Neural progenitor cell (in vitro differentiated cells): ENCODE measurements at regions not wholly inside any gene's neighbourhood (a gene's known extent, or its start where the extent isn't known, plus 50 kb on each side); places are given as distances from the start of the nearest gene placed in this dataset.
"Not testable (repeated sequence)": the region's sequence is repeated elsewhere in the genome, so short reads cannot be mapped to it uniquely, and the experiment has no call there.

Source experiments
- DNase-seq: peaks from one replicate; pipeline ENCODE4 v3.0.0-alpha.2; 2016; ENCODE audit warnings: low spot score
- H2AFZ ChIP-seq: fragments of 200-600 bp; sonication (generic); replicated peaks from 2 replicates; pipeline ENCODE4 v1.6.1; 2016; ENCODE audit warnings: antibody characterized with exemption
- H3F3A ChIP-seq: fragments of 200-600 bp; sonication (generic); 2 replicates; pipeline ENCODE4 v1.6.1; 2016; ENCODE audit warnings: antibody characterized with exemption, low read depth
- H3K27ac ChIP-seq: fragments of 200-600 bp; sonication (generic); 2 replicates; pipeline ENCODE4 v1.5.1; 2016; ENCODE audit warnings: mild to moderate bottlenecking
- H3K27me3 ChIP-seq: fragments of 200-600 bp; sonication (generic); 2 replicates; pipeline ENCODE4 v1.6.1; 2016; ENCODE audit warnings: mild to moderate bottlenecking, moderate library complexity
- H3K36me3 ChIP-seq: fragments of 200-600 bp; sonication (generic); 2 replicates; pipeline ENCODE4 v1.5.1; 2016
- H3K4me1 ChIP-seq: fragments of 200-600 bp; sonication (generic); 2 replicates; pipeline ENCODE4 v1.6.1; 2016; ENCODE audit warnings: mixed run types
- H3K4me2 ChIP-seq: fragments of 200-600 bp; sonication (generic); 2 replicates; pipeline ENCODE4 v1.6.1; 2016
- H3K4me3 ChIP-seq: fragments of 200-600 bp; sonication (generic); 2 replicates; pipeline ENCODE4 v1.5.1; 2016
- H3K79me2 ChIP-seq: fragments of 200-600 bp; sonication (generic); 2 replicates; pipeline ENCODE4 v1.6.1; 2016; ENCODE audit warnings: low read depth
- H3K9ac ChIP-seq: fragments of 200-600 bp; sonication (generic); 2 replicates; pipeline ENCODE4 v1.6.1; 2016
- H3K9me3 ChIP-seq: fragments of 200-600 bp; sonication (generic); 2 replicates; pipeline ENCODE4 v1.5.1; 2016; ENCODE audit warnings: low read depth
- H4K20me1 ChIP-seq: fragments of 200-600 bp; sonication (generic); 2 replicates; pipeline ENCODE4 v1.6.1; 2016; ENCODE audit warnings: low read depth
- H3K27ac Mint-ChIP-seq: 3 replicates; pipeline ENCODE4 v1.8.0; 2021; ENCODE audit warnings: mixed read lengths
- H3K27me3 Mint-ChIP-seq: 2 replicates; pipeline ENCODE4 v1.8.0; 2022; ENCODE audit warnings: low read depth, mild to moderate bottlenecking, inconsistent platforms, moderate library complexity, mixed read lengths; ENCODE audit not compliant: insufficient read depth
- H3K36me3 Mint-ChIP-seq: 3 replicates; pipeline ENCODE4 v1.8.0; 2021; ENCODE audit warnings: mixed read lengths
- H3K4me1 Mint-ChIP-seq: 3 replicates; pipeline ENCODE4 v1.8.0; 2021; ENCODE audit warnings: mixed read lengths
- H3K4me3 Mint-ChIP-seq: 3 replicates; pipeline ENCODE4 v1.8.0; 2021; ENCODE audit warnings: mild to moderate bottlenecking, moderate library complexity, mixed read lengths
- H3K9me3 Mint-ChIP-seq: 3 replicates; pipeline ENCODE4 v1.8.0; 2020; ENCODE audit warnings: mixed read lengths
- CTCF ChIP-seq: fragments of 200-600 bp; sonication (generic); IDR thresholded peaks from 2 replicates; pipeline ENCODE4 v1.5.1; 2017; ENCODE audit warnings: antibody characterized with exemption, mild to moderate bottlenecking
- EZH2 ChIP-seq: fragments of 200-600 bp; sonication (generic); IDR thresholded peaks from 2 replicates; pipeline ENCODE4 v1.6.1; 2017; ENCODE audit warnings: antibody characterized with exemption, mild to moderate bottlenecking, moderate library complexity
- EZH2phosphoT487 ChIP-seq: fragments of 200-600 bp; sonication (generic); IDR thresholded peaks from 2 replicates; pipeline ENCODE4 v1.6.1; 2017; ENCODE audit warnings: antibody characterized with exemption

GRCh38 chrX:51242212-51242611, 90.4 kb upstream of the NUDT10 start:
- DNase-seq: no peak
- H3K27me3 Mint-ChIP-seq: no peaks in the 10 kb centered on the region
- Histone ChIP-seq H2AFZ (no peak overlapping the region), H3K4me2 (no peak overlapping the region), H3K27me3 (no peaks in the 10 kb centered on the region), H4K20me1 (no peaks in the 10 kb centered on the region), H3K4me1 (no peaks in the 10 kb centered on the region), H3K27ac (no peak overlapping the region), H3K36me3 (no peaks in the 10 kb centered on the region), H3K79me2 (no peaks in the 10 kb centered on the region), H3K9ac (no peak overlapping the region), H3F3A (no peaks in the 10 kb centered on the region), H3K4me3 (no peak overlapping the region), H3K9me3 (peaks cover 12% of the 10 kb centered on the region)
- H3K4me3 Mint-ChIP-seq: no peak overlapping the region
- no peaks in the 10 kb centered on the region for H3K4me1 Mint-ChIP-seq
- no peaks in the 10 kb centered on the region for H3K36me3 Mint-ChIP-seq
- H3K27ac Mint-ChIP-seq: no peak overlapping the region
- TF ChIP-seq CTCF: no peak
- TF ChIP-seq EZH2phosphoT487: no peak
- no peak for TF ChIP-seq EZH2
- peaks cover 26% of the 10 kb centered on the region for H3K9me3 Mint-ChIP-seq

DNA sequence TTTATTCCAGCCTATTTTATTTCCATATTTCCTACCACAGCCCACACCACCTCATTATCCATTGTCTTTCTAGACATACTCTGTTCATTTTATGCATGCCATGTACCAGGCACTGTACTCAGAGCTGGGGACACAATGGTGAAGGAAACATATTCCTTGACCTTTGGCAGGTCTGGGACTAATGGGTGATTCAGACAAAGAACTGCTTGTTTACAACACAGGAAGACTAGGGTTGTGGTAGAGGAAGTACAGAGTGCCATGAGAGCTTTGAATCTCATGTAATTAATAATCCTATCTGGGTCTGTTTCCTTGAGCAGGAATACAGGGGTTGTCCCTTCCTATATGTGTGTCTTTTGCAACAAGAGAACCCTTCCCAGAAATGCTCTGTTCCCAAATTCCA, 75.1 kb upstream of the NUDT10 start:
- no peaks in the 10 kb centered on the region for H4K20me1 ChIP-seq
- H3K4me1 ChIP-seq: no peaks in the 10 kb centered on the region
- no peaks in the 10 kb centered on the region for H3K9me3 Mint-ChIP-seq
- no peak overlapping the region for H3K27ac Mint-ChIP-seq
- H3K79me2 ChIP-seq: no peaks in the 10 kb centered on the region
- no peaks in the 10 kb centered on the region for H3K27me3 Mint-ChIP-seq
- no peaks in the 10 kb centered on the region for H3K36me3 Mint-ChIP-seq
- H3K9ac ChIP-seq: no peak overlapping the region
- no peak overlapping the region for H3K4me3 Mint-ChIP-seq
- H3K4me2 ChIP-seq: no peak overlapping the region
- no peaks in the 10 kb centered on the region for H3K4me1 Mint-ChIP-seq
- H3K36me3 ChIP-seq: peaks cover 7% of the 10 kb centered on the region
- no peaks in the 10 kb centered on the region for H3K27me3 ChIP-seq
- H3F3A ChIP-seq: no peaks in the 10 kb centered on the region
- H3K27ac ChIP-seq: no peak overlapping the region
- no peak overlapping the region for H3K4me3 ChIP-seq
- peaks cover 14% of the 10 kb centered on the region for H3K9me3 ChIP-seq
- no peak overlapping the region for H2AFZ ChIP-seq
- DNase-seq: no peak
- TF ChIP-seq CTCF (no peak), EZH2 (no peak), EZH2phosphoT487 (no peak)

GRCh38 chrX:51262271-51262670, 70.4 kb upstream of the NUDT10 start:
- not testable (repeated sequence) for H3K27me3 Mint-ChIP-seq

GRCh38 chrX:51272638-51273037, 60.0 kb upstream of the NUDT10 start:
- peaks cover 3% of the 10 kb centered on the region for H3K9me3 Mint-ChIP-seq
- no peak for DNase-seq
- H3K27me3 ChIP-seq: no peaks in the 10 kb centered on the region
- H3K4me1 Mint-ChIP-seq: no peaks in the 10 kb centered on the region
- no peak overlapping the region for H3K27ac ChIP-seq
- H3K4me1 ChIP-seq: no peaks in the 10 kb centered on the region
- H4K20me1 ChIP-seq: no peaks in the 10 kb centered on the region
- no peak overlapping the region for H2AFZ ChIP-seq
- H3K27ac Mint-ChIP-seq: no peak overlapping the region
- H3K36me3 ChIP-seq: no peaks in the 10 kb centered on the region
- H3K9me3 ChIP-seq: peaks cover 5% of the 10 kb centered on the region
- H3K4me2 ChIP-seq: no peak overlapping the region
- H3K79me2 ChIP-seq: no peaks in the 10 kb centered on the region
- H3F3A ChIP-seq: no peaks in the 10 kb centered on the region
- peaks cover 4% of the 10 kb centered on the region for H3K27me3 Mint-ChIP-seq
- no peak overlapping the region for H3K9ac ChIP-seq
- no peak overlapping the region for H3K4me3 ChIP-seq
- H3K36me3 Mint-ChIP-seq: no peaks in the 10 kb centered on the region
- no peak overlapping the region for H3K4me3 Mint-ChIP-seq
- no peak for TF ChIP-seq CTCF
- TF ChIP-seq EZH2: no peak
- TF ChIP-seq EZH2phosphoT487: no peak

More at GRCh38 chrX:51262271-51262670, 70.4 kb upstream of the NUDT10 start:
- H3K4me1 ChIP-seq, H3K4me1 Mint-ChIP-seq, H3K9ac ChIP-seq, H3F3A ChIP-seq, H3K36me3 Mint-ChIP-seq, H2AFZ ChIP-seq, H3K9me3 ChIP-seq, H3K27ac ChIP-seq, H4K20me1 ChIP-seq, H3K4me3 Mint-ChIP-seq, H3K9me3 Mint-ChIP-seq, H3K36me3 ChIP-seq, H3K27me3 ChIP-seq, H3K27ac Mint-ChIP-seq, H3K79me2 ChIP-seq: not testable (repeated sequence)
- Histone ChIP-seq H3K4me3 (peak overlapping the region; percentile 32), H3K4me2 (peak overlapping the region; percentile 38)
- DNase-seq: peak; percentile 47
